GM19438 (cell line): ENCODE measurements at regions not wholly inside any gene's neighbourhood (a gene's known extent, or its start where the extent isn't known, plus 50 kb on each side); places are given as distances from the start of the nearest gene placed in this dataset.

Experiments used
- ATAC-seq: cut with Tn5 transposase; IDR thresholded peaks from one replicate; pipeline ENCODE4 v1.9.1; 2021; ENCODE audit warnings: low read depth; ENCODE audit not compliant: unreplicated experiment

DNA sequence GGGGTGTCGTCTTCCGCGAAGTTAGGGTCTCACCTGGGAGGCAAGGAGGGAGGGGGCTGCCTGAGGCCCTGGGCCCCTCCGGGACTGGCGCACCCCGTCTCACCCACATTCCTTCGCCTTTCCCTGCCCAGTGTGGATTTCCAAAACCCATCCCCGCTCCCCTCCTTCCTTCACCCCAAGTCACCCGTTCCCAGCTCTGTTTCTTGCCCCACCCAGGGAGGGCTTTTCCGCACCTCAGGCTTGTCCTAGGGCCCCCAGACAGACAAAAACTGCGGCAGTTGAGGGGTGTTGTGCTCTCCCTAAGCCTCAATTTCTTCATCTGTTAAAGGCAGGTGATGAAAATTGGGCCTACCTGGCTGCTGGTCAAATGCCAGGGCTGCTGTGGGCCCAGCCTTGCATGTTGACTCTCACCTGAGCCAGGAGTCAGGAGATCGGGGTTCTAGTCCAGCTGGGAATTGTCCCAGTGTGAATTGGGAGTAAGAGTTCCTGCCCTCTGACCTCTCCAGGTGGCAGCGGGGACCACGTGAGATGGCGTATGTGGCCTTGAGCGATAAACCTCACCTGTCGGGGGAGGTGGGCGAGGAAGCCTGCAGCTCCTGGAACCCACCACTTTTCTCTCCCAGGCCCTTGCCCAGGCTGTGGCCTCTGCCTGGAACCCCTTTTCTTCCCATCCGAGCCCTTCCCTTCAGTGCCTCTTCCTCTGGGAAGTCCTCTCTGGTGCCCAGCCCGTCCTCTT lies 143.4 kb upstream of the IER5L start:
- no peak for ATAC-seq

DNA sequence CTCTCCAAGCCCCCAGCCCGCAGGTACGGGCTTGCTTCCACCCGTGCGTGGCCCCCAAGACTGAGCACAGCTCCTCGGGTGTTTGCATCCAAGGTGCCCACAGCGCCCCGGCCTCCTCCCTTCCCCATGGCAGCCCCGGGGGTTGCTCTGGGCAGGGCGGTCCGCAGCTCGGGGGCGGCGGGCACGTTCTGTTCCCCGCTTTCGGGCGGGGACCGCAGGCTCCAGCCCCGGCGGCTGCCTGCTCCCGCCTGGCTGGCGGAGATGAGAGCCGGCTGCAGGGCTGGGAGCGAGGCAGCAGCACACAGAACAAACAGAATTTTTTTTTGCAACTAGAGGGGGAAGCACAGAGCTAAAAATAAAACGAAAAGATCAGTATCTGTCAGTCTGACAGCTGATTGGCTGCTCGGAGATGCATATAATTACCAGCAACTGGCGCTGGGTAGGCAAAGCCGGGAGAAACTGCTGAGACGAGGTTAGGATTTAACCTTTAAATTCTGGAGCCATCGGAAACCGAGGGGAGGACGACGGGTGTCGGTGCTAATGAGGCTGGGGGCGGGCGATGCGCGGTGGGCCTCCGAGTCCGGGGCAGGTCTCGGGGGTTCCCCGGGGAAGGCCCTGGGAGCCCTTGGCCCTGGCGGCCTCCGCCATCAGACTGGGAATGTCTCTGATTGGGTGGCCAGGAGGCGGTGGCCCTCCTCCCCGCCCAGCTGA lies 142.7 kb upstream of the IER5L start:
- ATAC-seq = peak; percentile 52

DNA sequence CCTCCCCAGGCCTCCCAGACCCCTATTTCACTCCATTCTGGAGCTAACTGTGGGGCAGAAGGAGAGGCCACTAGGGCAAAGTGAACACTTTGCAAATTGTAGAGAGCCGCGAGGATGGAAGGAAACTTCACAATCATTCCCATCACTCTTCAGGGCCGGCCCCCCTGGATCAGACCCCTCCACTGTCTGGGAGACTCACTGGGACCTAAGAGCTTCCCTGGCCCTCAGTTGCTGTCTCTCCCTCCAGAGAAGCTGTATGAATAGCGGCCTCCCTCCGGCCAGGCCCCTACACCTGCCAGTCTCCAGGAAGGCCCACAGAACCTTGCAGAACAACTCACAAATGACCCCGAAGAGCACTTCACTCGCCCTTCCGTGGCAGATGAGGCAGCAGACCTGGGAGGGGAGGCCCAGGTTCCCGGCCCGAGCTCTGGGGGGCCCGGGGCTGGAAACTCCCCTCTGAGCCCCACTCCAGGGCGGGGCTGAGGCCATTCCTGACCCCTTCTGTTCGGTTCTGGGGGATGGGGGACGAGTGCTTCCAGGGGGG lies 141.9 kb upstream of the IER5L start:
- no peak for ATAC-seq

DNA sequence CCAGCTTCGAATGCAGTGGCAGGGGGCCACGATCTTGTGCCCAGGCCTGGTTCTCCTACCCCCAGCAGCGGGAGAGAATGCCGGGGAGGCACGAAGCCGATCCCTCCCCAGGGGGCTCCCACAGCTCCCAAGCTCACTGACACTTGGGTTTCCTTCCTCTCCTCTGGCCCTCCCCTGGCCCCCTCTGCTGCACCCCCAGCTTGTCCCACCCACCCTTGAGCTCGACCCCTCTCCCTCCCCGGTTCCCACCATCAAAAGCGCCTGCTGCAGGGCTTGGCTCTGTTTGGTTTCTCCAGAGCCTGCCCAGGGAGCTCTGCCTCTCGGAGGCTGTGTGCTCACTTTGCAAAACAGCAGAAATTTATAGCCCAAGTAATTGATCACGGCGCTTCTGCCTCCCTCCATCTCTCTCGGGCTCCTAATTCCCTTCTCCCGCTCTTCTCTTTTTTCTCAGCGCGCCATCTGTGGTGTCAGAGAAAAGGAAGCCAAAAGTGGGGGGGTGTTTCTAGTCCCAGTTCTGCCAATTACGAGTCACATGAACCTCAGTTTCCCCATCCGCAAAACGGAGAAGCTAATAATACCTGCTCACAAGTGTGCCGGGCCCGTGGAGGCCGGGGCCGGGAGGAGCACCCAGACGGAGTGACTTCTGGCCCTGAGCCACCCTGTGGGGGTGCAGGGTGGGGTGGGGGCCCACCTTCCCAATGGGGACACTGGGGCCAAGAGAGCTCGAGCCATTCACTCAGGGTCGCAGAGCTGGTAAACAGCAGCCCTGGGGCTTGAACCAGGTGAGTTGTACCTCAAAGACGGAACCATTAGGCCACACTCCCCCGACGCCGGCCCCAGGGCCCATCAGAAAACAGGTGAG lies 141.2 kb upstream of the IER5L start:
- ATAC-seq = no peak

DNA sequence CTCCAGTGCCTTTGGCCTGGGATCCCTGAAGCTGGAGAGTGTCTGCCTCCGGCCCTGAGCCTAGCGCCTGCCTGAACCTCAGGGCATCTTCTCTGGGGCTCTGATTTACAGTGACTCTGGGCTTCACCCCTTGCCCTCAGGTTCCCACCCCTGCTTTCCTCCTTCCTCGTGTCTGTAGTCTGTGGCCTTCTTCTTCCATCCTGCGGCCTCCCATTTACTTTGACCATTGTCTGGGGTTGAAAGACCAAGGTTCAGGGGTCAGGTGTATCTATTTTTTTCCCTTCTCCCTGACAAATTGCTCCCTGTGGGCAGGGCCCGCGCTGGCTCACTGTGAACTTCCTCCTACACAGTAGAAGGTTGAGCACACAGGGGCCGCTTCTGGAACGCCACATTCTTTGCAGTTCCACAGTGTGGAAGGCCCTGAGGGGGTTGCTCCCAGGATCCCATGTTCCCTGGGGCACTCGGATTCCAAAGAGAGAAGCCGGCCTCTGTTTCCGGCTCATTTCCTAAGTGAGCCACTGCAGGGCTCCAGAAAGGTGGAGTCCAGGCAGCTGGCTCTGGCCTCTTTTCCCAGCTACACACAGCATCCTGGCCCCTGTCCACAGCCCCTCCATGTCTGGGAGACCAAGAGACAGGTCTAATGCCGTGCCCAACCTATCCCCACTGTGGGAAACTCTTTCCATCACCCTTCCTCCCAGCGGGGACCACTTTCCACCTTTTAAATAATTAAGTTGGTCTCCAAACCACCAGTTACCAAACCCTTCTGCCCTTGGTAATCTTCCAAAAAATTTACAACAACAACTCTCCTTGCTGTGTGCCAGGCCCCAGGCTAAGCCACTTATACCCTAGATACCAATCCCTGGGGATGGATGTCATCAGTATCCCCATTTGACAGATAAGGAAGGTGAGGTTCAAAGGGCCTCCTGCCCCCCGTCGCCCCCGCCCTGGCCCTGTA lies 140.3 kb upstream of the IER5L start:
- ATAC-seq = no peak

DNA sequence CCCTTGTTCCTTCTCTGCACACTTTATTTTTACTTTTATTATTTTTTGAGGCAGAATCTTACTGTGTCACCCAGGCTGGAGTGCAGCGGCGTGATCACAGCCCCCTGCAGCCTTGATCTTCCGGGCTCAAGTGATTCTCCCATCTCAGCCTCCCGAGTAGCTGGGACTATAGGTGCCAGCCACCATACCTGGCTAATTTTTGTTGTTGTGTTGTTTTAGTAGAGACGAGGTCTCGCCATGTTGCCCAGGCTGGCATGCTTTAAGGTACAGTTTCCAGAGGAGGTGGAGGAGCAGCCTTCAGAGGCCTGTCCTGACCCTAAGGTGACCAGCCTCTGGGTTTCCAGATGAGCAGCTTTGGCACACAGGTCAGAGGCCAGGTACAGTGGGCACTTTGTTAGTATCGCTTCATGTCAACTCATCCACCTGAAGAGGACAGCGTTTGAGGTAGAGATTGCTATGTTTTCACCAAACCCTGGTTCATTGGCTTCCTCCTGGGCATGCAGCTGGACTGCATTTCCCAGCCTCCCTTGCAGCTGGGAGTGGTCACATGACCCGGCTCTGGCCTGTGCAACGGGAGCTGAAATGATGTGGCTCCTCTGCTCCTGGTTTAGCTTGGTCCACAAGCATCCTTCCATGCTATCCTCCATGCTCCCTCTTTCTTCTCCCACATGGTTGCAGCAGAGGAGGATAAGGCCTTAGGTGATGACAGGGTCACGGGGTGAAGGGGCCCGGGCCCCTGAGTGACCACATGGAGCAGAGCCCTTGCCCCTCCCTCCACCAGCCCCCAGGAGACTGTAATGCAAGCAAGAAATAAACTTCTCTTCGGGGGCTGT lies 139.3 kb upstream of the IER5L start:
- no peak for ATAC-seq

DNA sequence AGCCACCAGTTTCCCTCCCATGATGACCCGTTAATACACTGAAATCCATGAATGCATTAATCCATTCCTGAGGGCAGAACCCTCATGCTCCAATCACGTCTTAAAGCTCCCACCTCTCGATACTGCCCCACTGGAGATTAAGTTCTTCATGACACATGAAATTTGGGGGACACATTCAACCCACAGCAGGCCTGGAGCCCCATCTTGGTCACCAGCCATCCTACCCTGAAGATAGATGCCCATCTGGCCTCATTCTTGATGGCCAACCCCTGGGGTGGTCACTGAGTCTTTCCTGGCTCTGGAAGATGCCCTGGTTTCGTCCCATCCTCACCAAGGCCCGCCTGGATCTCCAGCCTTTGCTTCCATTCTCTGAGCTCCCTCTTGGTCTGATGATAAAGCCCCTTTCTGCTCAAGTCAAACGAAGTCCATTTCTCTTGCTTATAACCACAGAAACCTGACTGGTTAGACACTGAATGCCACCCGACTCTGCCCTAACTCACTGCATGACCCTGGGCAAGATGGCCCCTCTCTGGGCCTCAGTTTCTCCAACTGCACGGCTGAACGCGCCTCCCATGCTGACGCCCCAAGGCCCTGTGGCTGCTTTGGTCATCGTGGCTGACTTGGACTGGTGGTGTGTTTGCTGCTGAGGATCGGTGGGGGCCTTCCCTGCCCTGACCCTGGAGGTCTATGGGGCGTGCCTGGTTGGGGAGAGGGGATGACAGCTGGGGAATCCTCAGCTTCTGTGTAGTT lies 138.4 kb upstream of the IER5L start:
- ATAC-seq = no peak

DNA sequence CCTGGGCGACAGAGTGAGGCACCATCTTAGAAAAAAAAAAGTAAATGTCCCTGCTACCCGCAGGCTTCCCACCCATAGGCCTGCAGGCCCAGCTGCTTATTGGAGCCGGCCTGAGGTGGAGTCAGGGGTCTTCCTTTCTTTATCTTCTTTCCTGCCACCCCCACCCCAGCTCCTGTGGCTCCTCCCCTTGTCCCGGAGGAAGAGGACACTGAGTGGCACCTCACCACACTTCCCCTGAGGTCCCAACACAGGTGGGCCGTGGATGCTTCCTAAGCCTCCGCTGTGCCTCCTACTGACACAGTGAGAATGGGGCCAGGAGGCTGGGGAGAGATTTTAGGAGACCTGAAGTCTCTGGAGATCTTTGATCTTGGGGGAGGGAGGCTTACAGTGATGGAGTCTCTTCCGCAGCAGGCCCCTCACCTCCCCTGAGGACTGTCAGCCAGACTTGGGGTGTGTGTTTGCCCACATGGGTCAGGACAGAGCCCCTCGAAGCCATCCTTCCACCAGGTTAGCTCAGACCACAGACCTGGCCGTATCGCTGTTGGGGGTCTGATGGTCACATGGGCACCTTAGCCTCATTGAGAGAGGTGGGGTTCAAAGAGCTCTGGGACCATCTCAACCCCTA lies 135.4 kb upstream of the IER5L start:
- no peak for ATAC-seq

DNA sequence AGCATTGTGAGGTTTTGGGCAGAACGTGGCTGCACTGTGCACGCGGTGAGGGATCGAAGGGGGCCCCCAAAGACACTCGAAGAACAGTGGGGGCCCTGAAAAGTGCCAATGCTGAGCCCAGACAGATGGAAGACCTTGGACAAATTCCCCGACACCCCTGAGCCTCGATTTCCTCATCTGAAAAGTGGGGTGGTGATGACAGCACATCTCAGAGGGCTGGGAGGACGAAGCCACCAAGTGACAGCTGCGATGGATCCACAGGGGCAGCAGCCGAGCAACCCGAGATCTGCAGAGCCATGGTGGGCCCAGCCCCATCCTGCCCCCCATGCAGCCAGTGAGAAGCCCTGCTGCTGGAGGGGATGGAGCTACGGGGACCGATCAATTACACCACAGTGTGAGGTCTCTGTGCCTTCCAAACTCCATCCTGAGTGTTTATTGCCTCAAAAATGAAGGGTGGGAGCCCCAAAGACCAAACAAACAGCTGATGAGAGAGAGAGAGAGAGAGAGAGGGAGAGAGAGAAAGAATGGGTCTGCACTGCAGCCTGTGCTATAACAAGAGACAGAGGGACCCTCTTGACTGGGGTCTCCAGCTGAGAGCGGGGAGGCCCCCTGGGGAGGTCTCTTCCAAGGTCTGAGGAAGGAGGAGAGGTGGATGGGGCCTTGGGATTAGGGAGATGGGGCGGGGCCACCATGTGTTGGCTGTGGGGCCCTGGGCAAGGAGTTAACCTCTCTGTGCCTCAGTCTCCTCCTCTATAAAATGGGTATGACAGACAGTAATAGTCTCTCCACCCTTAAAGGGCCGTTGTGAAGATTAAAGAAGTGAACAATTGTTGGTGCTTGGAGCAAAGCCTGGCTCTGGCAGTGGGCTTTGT lies 134.4 kb upstream of the IER5L start:
- ATAC-seq = no peak

DNA sequence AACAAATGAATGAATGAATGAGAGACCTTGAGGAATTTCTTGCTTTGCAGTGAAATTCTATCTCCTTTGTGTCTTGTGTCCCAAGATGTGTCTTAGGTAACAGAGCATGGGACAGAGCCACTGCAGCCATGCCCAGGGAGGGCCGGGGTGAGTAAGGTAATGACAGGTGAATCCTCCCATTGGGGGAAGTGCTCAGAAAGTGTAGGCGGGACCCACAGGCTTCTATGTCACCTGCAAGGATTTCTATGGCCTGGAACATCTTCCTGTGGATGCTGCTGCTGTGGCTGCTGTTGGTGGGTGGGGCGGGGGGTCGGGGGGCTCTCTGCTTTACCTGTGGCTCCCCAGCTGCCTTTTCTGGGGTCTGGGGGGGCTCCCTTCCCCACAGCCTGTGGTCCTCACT lies 133.6 kb upstream of the IER5L start:
- ATAC-seq = no peak

DNA sequence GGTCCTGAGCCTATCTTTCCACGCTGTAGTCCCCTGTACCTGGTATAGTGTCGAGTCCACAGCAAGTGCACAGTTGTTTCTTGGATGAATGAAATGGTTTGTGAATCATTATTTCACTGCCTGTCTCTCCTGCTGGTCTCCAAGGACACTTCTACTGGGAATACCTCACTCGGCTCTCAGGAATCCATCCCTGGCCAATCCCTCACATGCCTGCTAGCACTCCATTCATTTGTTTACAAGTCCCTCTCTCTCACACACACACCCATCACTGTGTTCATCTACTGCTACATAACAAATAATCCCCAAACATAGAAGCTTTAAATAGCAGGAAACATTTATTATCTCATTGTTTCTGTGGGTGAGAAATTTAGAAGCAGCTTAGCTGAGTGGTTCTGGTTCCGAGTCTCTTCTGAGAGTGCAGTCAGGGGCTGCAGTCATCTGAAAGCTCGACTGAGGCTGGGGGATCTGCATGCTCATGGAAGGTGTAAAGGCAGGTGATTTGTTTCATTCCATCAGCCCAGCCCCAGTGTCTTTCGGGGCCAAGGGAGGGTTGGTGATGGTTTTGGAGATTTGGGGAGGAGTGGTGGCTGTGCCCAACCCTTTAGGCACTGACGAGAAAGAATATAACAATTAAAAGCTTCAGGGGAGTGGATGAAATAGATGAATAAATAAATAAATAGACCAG lies 132.7 kb upstream of the IER5L start:
- ATAC-seq = no peak

DNA sequence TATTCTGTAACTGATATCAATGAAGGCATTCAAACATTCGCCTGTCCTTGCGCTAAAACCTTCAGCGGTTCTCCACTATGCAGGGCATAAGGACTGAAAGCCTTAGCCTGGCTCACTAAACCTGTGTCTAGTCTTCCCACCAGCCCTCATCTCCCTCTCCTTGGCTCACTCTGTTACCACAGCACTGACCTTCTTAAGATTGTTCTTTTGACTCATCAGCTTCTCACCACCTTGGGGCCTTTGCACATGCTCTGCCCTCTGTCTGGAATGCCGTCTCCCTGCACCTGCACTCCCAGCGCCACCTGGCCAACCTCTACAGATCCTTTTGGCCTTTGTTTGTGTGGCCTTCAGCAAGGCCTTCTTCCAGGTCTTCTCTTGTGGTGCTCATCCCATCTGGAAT lies 131.8 kb upstream of the IER5L start:
- ATAC-seq = no peak

DNA sequence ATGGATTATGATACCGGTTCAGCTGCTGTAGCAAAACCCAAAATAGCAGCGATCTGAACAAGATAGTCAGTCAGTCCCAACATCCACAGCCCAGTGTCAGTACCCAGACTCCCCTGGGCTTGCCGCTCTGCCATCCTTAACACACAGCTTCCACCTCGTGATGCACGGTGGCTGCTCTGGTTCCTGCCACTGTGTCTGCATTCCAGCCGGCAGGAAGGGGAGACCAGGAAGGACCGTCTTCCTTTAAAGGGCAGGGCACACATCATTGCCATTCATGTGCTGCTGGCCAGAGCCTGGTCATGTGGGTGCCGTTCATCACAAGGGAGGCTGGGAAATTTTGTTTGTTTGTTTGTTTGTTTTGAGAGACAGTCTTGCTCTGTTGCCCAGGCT lies 131.0 kb upstream of the IER5L start:
- ATAC-seq = no peak

DNA sequence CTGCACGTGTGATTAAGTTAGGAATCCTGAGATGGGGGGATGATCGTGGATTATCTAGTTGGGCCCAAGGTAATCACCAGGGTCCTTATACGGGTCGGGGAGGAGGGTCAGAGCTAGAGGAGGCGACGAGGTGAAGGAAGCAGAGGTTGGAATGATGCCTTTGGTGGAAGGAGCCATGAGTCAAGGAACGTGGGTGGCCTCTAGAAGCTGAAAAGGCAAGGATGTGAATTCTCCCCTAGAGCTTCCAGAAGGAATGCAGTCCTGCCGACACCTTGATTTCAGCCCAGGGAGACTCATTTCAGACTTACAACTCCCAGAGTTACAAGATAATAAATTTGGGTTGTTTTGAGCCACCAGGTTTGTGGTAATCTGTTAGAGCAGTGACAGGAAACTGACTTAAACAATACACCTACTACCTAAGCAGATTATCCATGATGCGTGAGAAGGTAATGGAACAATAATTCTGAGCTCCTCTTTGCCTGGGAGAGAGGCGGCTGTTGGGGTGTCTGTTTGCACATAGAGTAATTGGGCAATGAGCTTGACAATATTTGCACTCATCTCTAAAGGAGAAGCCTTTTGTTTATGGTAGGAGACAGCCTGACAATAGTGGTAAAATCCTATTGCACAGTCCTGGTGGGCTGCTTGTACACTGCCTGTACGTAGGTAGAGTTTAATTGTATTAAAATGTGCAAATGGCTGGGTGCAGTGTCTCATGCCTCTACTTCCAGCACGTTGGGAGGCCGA lies 129.3 kb upstream of the IER5L start:
- ATAC-seq = no peak

DNA sequence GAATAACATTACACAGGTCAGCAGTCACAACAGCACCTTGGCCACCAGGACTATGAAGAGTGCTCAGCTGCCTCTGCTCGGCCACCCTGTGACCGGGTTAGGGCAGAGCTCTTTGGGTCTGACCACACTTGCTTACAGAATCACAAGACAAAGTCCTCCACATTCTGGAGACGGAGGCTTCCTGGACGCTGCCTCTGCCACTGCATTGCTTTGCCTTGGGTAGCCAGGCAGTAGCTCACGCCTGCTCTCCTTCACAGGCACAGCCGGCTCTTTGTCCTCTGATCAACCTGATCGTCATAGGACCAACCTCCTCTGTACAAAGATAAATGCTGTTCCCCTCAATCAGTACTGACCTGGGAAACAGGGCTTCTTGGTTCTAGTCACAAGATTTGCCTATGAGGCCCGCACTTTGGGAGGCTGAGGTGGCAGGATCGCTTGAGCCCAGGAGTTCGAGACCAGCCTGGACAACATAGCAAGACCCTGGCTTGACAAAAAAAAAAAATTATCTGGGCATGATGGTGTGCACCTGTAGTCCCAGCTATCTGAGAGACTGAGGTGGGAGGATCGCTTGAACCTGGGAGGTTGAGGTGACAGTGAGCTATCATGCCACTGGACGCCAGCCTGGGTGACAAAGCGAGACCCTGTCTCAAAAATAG lies 128.4 kb upstream of the IER5L start:
- ATAC-seq = no peak
